ENCODE measurements at regions not wholly inside any gene's neighbourhood (a gene's known extent, or its start where the extent isn't known, plus 50 kb on each side); places are given as distances from the start of the nearest gene placed in this dataset.

- DNase-seq (ENCODE audit: low read depth): no peak
Measured at GRCh38 chr10:10225136-10225676, 792.5 kb upstream of the CELF2 start.

- DNase-seq (ENCODE audit: low read depth): no peak
Measured at GRCh38 chr10:10233229-10233628, 784.4 kb upstream of the CELF2 start.

GRCh38 chr10:10235003-10235402 lies 782.7 kb upstream of the CELF2 start:
- DNase-seq (ENCODE audit: low read depth): no peak

GRCh38 chr10:10247585-10247984 lies 770.1 kb upstream of the CELF2 start:
- no peak for DNase-seq (ENCODE audit: low read depth)

- DNase-seq (ENCODE audit: low read depth): no peak
Measured at GRCh38 chr10:10256860-10257259, 760.8 kb upstream of the CELF2 start.

GRCh38 chr10:10259013-10259412 lies 758.7 kb upstream of the CELF2 start:
- no peak for DNase-seq (ENCODE audit: low read depth)

GRCh38 chr10:10270126-10271050 lies 747.3 kb upstream of the CELF2 start:
- DNase-seq (ENCODE audit: low read depth): no peak

- no peak for DNase-seq (ENCODE audit: low read depth)
Measured at GRCh38 chr10:10271639-10272192, 746.0 kb upstream of the CELF2 start.

GRCh38 chr10:10273661-10274060 lies 744.0 kb upstream of the CELF2 start:
- DNase-seq (ENCODE audit: low read depth): no peak

GRCh38 chr10:10279906-10280305 lies 737.8 kb upstream of the CELF2 start:
- no peak for DNase-seq (ENCODE audit: low read depth)

GRCh38 chr10:10292501-10292900 lies 725.2 kb upstream of the CELF2 start:
- no peak for DNase-seq (ENCODE audit: low read depth)

GRCh38 chr10:10293041-10293440 lies 724.6 kb upstream of the CELF2 start:
- DNase-seq (ENCODE audit: low read depth): no peak

GRCh38 chr10:10293481-10293951 lies 724.2 kb upstream of the CELF2 start:
- no peak for DNase-seq (ENCODE audit: low read depth)

- no peak for DNase-seq (ENCODE audit: low read depth)
Measured at GRCh38 chr10:10294184-10294880, 723.3 kb upstream of the CELF2 start.

- DNase-seq (ENCODE audit: low read depth): no peak
Measured at GRCh38 chr10:10294881-10295529, 722.7 kb upstream of the CELF2 start.

GRCh38 chr10:10295537-10295936 lies 722.1 kb upstream of the CELF2 start:
- no peak for DNase-seq (ENCODE audit: low read depth)

GRCh38 chr10:10302689-10303088 lies 715.0 kb upstream of the CELF2 start:
- DNase-seq (ENCODE audit: low read depth): no peak

- no peak for DNase-seq (ENCODE audit: low read depth)
Measured at GRCh38 chr10:10307036-10307435, 710.6 kb upstream of the CELF2 start.

- no peak for DNase-seq (ENCODE audit: low read depth)
Measured at GRCh38 chr10:10307551-10307950, 710.1 kb upstream of the CELF2 start.

GRCh38 chr10:10310498-10310897 lies 707.2 kb upstream of the CELF2 start:
- DNase-seq (ENCODE audit: low read depth): no peak

GRCh38 chr10:10311966-10312365 lies 705.7 kb upstream of the CELF2 start:
- DNase-seq (ENCODE audit: low read depth): no peak

All from activated T-cell treated with anti-CD3 and anti-CD28 coated beads for 48 hours (primary cell).